Osteocyte (in vitro differentiated cells): ENCODE measurements at regions not wholly inside any gene's neighbourhood (a gene's known extent, or its start where the extent isn't known, plus 50 kb on each side); places are given as distances from the start of the nearest gene placed in this dataset.
A peak's percentile ranks its signal among the peaks of the same experiment; 100 is the strongest.

ENCODE experiments used
- DNase-seq: peaks from one replicate; pipeline ENCODE4 v3.0.0; 2021; ENCODE audit warnings: mixed read lengths; ENCODE audit not compliant: unreplicated experiment; ENCODE audit errors: extremely low spot score
- H3K27ac Mint-ChIP-seq: one replicate; pipeline ENCODE4 v1.8.0; 2021; ENCODE audit warnings: mild to moderate bottlenecking, mixed read lengths; ENCODE audit not compliant: unreplicated experiment
- H3K27me3 Mint-ChIP-seq: one replicate; pipeline ENCODE4 v1.8.0; 2021; ENCODE audit warnings: mixed read lengths; ENCODE audit not compliant: unreplicated experiment
- H3K36me3 Mint-ChIP-seq: one replicate; pipeline ENCODE4 v1.8.0; 2021; ENCODE audit warnings: mixed read lengths; ENCODE audit not compliant: unreplicated experiment
- H3K4me1 Mint-ChIP-seq: one replicate; pipeline ENCODE4 v1.8.0; 2021; ENCODE audit warnings: mixed read lengths; ENCODE audit not compliant: unreplicated experiment
- H3K4me3 Mint-ChIP-seq: one replicate; pipeline ENCODE4 v1.8.0; 2021; ENCODE audit warnings: mild to moderate bottlenecking, moderate library complexity, mixed read lengths; ENCODE audit not compliant: unreplicated experiment
- H3K9me3 Mint-ChIP-seq: one replicate; pipeline ENCODE4 v1.8.0; 2021; ENCODE audit warnings: mixed read lengths; ENCODE audit not compliant: unreplicated experiment
- TF ChIP-seq, protein P1 (sequence below): fragments of 200-600 bp; sonication (generic); IDR thresholded peaks from 2 replicates; pipeline ENCODE4 v1.5.0; 2021; ENCODE audit warnings: antibody characterized with exemption, mild to moderate bottlenecking, moderate library complexity

DNA sequence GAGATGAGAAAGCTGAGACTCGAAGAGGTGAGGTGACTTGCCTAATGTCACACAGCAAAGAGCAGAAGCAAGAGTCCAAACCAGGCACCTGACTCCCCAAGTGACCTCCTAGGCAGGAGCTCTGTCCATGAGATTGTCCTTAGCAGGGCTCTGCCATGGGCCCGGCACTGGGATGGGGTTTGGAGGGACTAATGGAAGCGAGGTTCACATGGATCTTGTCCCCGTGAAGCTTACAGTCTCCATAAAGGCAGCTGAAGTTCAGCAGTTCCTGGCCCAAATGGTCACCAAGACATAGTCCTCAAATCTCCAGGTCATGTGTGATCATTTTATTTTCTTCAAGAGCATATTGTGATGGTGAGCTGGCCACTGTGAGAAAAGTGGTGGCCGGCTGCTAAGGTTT lies 57.0 kb upstream of the AFF3 start:
- no peaks in the 10 kb centered on the region for H3K36me3 Mint-ChIP-seq
- DNase-seq, result no peak
- H3K27ac Mint-ChIP-seq, result no peak overlapping the region
- H3K9me3 Mint-ChIP-seq, result no peaks in the 10 kb centered on the region
- H3K4me1 Mint-ChIP-seq, result peaks cover 35% of the 10 kb centered on the region
- TF ChIP-seq, protein P1, sequence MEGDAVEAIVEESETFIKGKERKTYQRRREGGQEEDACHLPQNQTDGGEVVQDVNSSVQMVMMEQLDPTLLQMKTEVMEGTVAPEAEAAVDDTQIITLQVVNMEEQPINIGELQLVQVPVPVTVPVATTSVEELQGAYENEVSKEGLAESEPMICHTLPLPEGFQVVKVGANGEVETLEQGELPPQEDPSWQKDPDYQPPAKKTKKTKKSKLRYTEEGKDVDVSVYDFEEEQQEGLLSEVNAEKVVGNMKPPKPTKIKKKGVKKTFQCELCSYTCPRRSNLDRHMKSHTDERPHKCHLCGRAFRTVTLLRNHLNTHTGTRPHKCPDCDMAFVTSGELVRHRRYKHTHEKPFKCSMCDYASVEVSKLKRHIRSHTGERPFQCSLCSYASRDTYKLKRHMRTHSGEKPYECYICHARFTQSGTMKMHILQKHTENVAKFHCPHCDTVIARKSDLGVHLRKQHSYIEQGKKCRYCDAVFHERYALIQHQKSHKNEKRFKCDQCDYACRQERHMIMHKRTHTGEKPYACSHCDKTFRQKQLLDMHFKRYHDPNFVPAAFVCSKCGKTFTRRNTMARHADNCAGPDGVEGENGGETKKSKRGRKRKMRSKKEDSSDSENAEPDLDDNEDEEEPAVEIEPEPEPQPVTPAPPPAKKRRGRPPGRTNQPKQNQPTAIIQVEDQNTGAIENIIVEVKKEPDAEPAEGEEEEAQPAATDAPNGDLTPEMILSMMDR, result no peak
- no peaks in the 10 kb centered on the region for H3K27me3 Mint-ChIP-seq
- H3K4me3 Mint-ChIP-seq, result no peak overlapping the region

DNA sequence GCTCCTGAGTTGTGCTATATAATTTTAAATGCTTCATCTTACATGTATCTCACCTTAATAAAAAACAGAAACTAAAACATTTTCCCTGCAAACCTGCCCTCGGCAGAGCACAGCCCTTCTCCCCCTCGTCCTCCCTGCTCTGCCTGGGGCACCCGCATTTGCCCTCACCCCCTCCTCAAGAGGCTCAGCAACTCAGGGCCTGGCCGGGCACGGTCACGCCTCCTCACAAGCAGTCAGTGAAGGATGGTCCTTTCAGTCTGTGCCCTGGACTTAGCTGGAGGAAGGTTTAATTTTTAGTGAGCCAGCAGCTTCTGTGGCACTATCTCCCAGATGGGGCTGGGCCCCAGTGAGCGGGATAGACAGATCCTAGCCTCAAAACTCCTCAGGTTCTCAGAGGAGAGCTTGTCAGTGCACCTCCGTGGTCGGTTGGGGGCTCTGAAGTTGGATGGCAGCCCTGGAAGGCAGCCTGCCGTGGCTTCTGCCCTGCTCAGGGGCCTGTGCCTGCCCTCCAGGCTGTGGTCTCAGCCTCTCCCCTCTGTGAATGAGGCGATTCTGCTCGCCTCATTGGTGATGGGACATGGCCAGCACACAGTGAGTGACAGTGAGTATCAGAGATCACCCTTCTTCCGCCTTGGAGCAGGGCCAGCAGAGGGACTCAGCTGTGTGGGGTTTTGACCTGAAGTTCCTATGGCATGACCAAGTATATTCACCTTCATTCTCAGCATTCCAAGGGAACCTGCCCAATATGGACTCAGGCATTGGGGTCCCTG lies 56.3 kb upstream of the AFF3 start:
- Mint-ChIP-seq H3K9me3 (no peaks in the 10 kb centered on the region), H3K4me1 (peaks cover 36% of the 10 kb centered on the region), H3K27me3 (no peaks in the 10 kb centered on the region), H3K4me3 (no peak overlapping the region), H3K27ac (peak overlapping the region; percentile 85), H3K36me3 (no peaks in the 10 kb centered on the region)
- TF ChIP-seq, protein P1, result no peak
- DNase-seq, result no peak

DNA sequence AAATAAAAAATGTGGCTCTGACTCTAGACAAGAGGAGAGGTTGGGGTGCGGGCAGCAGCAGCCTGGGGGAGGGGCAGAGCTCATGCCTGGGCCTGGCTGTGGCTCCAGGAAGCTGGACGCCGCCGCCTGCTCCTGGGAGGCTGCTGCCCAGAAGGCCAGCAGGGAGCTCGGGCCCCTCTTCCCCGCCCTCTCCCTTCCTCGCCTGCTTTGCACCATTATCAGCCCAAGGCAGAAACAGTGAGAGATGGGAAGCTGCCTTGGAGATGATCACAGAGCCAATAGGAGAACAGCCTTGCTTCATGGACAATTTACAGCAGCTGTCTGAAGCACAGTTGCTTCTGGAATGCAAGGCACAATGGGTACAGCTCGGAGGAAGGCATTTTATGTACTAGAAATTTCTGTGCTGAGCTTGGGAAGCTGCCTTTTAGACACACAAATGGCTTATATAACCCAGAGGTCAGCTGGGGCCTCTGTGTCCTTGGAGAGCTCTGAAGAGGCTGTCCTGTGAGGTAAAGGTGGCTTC lies 55.3 kb upstream of the AFF3 start:
- TF ChIP-seq, protein P1, result no peak
- Mint-ChIP-seq H3K27me3 (no peaks in the 10 kb centered on the region), H3K4me3 (no peak overlapping the region), H3K4me1 (peaks cover 44% of the 10 kb centered on the region), H3K27ac (peak overlapping the region; percentile 85), H3K36me3 (no peaks in the 10 kb centered on the region), H3K9me3 (no peaks in the 10 kb centered on the region)
- peak; percentile 89 for DNase-seq

DNA sequence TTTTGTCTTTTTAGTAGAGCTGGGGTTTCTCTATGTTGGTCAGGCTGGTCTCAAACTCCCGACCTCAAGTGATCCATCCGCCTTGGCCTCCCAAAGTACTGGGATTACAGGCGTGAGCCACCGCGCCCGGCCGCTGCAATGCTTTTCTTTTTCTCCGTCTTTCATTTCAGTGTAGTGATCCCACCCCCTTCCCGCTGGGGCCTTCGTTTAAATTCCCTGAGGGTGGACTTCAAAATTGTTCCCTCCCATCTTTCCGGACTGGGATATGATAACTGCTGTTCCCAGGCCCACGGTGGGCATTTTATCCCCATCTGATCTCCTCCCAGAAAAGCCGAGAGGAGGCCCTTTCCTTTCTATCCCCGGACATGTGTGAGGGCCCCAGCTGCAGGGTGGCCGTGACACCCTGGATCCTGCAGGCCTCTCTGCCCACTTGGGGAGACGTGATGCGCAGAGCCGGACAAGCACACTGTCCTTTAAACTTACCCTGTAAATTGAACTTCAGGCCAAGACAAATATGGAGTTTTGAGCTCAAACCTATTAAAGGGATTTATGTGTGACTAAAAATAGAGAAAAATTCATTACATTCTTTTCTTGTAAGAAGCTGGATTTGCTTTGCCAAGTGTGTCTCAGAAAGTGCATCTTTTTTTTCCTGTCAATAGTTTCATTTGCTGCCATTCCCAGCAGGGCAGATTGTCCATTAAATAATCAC lies 54.5 kb upstream of the AFF3 start:
- H3K27ac Mint-ChIP-seq, result peak overlapping the region; percentile 85
- TF ChIP-seq, protein P1, result no peak

DNA sequence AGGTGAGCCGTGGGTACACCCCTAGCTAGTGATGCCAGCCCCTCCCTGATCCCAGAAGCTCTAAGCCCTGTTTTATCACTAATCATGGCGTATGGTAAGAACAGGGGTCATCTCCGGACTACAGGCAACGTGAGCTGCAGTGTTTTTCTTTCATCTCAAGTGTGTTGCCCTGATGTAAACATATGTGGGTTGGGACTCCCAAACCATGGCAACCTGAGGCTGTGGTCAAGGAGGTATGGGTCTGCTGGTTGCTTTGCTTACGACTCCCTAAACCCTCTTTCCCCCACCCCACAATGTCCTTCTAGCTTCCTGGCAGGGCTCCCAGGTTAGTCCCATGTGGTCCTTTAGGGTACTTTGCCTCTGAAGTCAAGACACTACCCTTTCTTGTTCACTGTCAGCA lies 53.6 kb upstream of the AFF3 start:
- H3K4me3 Mint-ChIP-seq, result no peak overlapping the region
- H3K27me3 Mint-ChIP-seq, result no peaks in the 10 kb centered on the region
- no peaks in the 10 kb centered on the region for H3K36me3 Mint-ChIP-seq
- TF ChIP-seq, protein P1, result no peak
- peak overlapping the region; percentile 36 for H3K27ac Mint-ChIP-seq
- H3K9me3 Mint-ChIP-seq, result no peaks in the 10 kb centered on the region
- peaks cover 46% of the 10 kb centered on the region for H3K4me1 Mint-ChIP-seq
- DNase-seq, result no peak

More for the DNA sequence above, 54.5 kb upstream of the AFF3 start:
- Mint-ChIP-seq H3K36me3 (no peaks in the 10 kb centered on the region), H3K4me1 (peaks cover 46% of the 10 kb centered on the region), H3K9me3 (no peaks in the 10 kb centered on the region), H3K27me3 (no peaks in the 10 kb centered on the region), H3K4me3 (no peak overlapping the region)
- DNase-seq, result no peak
